Neural crest cell (in vitro differentiated cells): ENCODE measurements at regions not wholly inside any gene's neighbourhood (a gene's known extent, or its start where the extent isn't known, plus 50 kb on each side); places are given as distances from the start of the nearest gene placed in this dataset.
"Not testable (repeated sequence)": the region's sequence is repeated elsewhere in the genome, so short reads cannot be mapped to it uniquely, and the experiment has no call there.

ENCODE experiments used
- DNase-seq: peaks from one replicate; pipeline ENCODE4 v3.0.0; 2021; ENCODE audit warnings: low read depth, mixed read lengths, low spot score
- H3K27ac Mint-ChIP-seq: one replicate; pipeline ENCODE4 v1.8.0; 2021; ENCODE audit warnings: mild to moderate bottlenecking, mixed read lengths; ENCODE audit not compliant: unreplicated experiment
- H3K27me3 Mint-ChIP-seq: 2 replicates; pipeline ENCODE4 v1.8.0; 2021; ENCODE audit warnings: low read depth, mild to moderate bottlenecking, mixed read lengths
- H3K36me3 Mint-ChIP-seq: 2 replicates; pipeline ENCODE4 v1.8.0; 2021; ENCODE audit warnings: low read depth, mild to moderate bottlenecking, mixed read lengths
- H3K4me1 Mint-ChIP-seq: 2 replicates; pipeline ENCODE4 v1.8.0; 2021; ENCODE audit warnings: mixed read lengths
- H3K4me3 Mint-ChIP-seq: one replicate; pipeline ENCODE4 v1.8.0; 2021; ENCODE audit warnings: mild to moderate bottlenecking, mixed read lengths
- H3K9me3 Mint-ChIP-seq: 2 replicates; pipeline ENCODE4 v1.8.0; 2021; ENCODE audit warnings: mixed read lengths
- TF ChIP-seq, protein P1 (sequence below): fragments of 200-600 bp; sonication (generic); conservative IDR thresholded peaks from 2 replicates; pipeline ENCODE4 v1.5.0; 2021; ENCODE audit warnings: antibody characterized with exemption, mild to moderate bottlenecking

DNA sequence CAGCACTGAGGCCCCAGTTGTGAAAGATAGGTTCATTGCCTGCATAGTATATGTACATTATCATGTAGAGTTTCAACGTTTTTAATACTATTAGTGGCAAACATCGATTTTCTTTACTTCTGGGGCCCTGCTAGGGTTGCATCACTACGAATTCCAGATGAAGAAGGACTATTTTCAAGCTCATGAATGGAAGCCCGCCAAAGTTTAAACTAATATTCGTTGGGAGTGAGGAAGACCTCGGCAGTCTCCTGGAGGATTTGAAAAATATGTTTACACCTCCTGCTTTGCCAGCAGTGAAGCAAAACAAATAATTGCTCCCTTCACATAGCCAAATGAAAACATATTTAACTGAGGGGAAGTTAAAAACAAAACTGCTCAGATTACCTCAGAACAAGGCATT lies 672.9 kb upstream of the NOVA1 start:
- no peaks in the 10 kb centered on the region for H3K27me3 Mint-ChIP-seq

DNA sequence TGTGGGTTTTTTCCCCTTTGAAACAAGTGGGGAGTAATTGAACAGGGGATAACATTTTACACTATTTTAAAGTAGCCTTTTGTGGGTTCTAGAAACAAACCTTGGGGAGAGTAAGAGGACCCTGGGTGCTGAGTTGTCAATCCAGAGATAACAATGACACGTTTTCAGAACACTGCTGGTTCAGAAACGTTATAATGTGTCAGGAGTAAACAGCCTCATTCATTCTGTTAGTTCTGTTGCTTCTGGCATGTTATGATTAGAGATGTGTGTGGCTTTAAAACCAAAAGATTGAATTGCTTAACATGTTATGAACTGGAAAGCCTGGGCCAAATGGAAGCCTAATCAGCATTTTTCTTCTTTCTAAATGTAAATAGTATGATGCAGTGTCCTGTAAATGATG lies 680.5 kb upstream of the NOVA1 start:
- TF ChIP-seq, protein P1, sequence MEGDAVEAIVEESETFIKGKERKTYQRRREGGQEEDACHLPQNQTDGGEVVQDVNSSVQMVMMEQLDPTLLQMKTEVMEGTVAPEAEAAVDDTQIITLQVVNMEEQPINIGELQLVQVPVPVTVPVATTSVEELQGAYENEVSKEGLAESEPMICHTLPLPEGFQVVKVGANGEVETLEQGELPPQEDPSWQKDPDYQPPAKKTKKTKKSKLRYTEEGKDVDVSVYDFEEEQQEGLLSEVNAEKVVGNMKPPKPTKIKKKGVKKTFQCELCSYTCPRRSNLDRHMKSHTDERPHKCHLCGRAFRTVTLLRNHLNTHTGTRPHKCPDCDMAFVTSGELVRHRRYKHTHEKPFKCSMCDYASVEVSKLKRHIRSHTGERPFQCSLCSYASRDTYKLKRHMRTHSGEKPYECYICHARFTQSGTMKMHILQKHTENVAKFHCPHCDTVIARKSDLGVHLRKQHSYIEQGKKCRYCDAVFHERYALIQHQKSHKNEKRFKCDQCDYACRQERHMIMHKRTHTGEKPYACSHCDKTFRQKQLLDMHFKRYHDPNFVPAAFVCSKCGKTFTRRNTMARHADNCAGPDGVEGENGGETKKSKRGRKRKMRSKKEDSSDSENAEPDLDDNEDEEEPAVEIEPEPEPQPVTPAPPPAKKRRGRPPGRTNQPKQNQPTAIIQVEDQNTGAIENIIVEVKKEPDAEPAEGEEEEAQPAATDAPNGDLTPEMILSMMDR = no peak
- Mint-ChIP-seq H3K27ac (no peak overlapping the region), H3K9me3 (no peaks in the 10 kb centered on the region), H3K4me3 (no peak overlapping the region), H3K36me3 (peaks cover 2% of the 10 kb centered on the region), H3K27me3 (no peaks in the 10 kb centered on the region), H3K4me1 (peaks cover 5% of the 10 kb centered on the region)
- no peak for DNase-seq

More for the DNA sequence above, 672.9 kb upstream of the NOVA1 start:
- no peaks in the 10 kb centered on the region for H3K4me1 Mint-ChIP-seq
- no peak overlapping the region for H3K27ac Mint-ChIP-seq
- no peak overlapping the region for H3K4me3 Mint-ChIP-seq
- H3K36me3 Mint-ChIP-seq = no peaks in the 10 kb centered on the region
- no peak for DNase-seq
- TF ChIP-seq, protein P1 = no peak
- no peaks in the 10 kb centered on the region for H3K9me3 Mint-ChIP-seq

DNA sequence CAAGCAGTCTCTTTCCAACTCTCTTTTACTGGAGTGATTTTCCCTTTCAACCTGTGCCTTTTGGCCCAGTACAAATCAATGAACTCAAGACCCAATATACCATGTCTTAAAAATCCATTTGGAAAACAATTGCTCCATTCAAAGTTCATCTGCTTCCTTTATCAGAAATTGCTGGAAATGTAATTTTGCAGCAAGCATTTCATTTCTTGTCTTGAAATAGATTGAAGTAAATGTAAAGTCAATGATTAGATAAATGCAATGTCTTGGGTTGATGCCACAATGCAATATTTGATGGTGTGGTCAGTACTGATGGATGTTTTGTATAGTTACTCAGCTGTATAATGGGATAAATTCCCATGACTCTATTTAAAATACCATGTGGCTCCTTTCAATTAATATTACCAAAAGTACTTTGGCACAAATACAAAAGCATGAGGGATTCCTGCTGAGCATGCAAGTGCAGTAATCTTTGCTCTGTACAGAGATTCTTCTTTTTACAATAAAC lies 707.7 kb upstream of the NOVA1 start:
- H3K36me3 Mint-ChIP-seq = peaks cover 11% of the 10 kb centered on the region
- no peak overlapping the region for H3K27ac Mint-ChIP-seq
- no peaks in the 10 kb centered on the region for H3K4me1 Mint-ChIP-seq
- DNase-seq = no peak
- H3K4me3 Mint-ChIP-seq = no peak overlapping the region
- peaks cover 11% of the 10 kb centered on the region for H3K9me3 Mint-ChIP-seq
- TF ChIP-seq, protein P1 = no peak
- no peaks in the 10 kb centered on the region for H3K27me3 Mint-ChIP-seq

DNA sequence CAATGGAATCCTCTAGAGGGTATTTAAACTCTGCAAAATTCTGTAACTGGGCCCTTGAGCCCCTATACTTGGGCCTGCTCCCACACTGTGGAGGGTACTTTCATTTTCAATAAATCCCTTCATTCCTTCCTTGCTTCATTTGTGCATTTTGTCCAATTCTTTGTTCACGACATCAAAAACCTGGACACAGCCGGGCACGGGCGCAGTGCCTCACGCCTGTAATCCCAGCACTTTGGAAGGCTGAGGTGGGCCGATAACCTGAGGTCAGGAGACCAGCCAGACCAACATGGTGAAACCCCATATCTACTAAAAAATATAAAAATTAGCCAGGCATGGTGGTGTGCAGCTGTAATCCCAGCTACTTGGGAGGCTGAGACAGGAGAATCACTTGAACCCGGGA lies 714.9 kb upstream of the NOVA1 start:
- H3K27me3 Mint-ChIP-seq, DNase-seq, H3K4me1 Mint-ChIP-seq, H3K4me3 Mint-ChIP-seq, H3K27ac Mint-ChIP-seq: not testable (repeated sequence)
- Mint-ChIP-seq H3K36me3 (peaks cover 11% of the 10 kb centered on the region), H3K9me3 (peaks cover 11% of the 10 kb centered on the region)

DNA sequence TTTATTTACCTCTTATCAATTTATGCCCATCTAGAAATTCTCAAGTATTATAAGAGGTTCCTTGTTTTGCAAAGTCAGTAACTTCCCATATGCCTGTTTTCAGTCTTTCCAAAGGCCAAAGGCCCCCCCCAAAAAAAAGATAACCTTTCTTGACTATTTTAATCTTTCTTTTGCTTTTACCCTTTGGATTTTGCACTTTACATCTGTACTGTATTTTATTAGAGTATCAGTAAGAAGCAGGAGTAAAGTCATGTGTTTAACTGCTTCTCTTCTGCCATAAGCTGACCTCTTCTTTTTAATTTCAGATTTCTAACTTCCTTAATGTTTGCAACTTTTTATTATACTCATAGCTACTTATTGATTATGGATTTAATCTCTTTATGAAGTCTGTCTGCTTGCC lies 716.4 kb upstream of the NOVA1 start:
- Mint-ChIP-seq H3K36me3 (peaks cover 2% of the 10 kb centered on the region), H3K4me3 (no peak overlapping the region), H3K4me1 (no peaks in the 10 kb centered on the region), H3K27ac (no peak overlapping the region), H3K27me3 (no peaks in the 10 kb centered on the region), H3K9me3 (peaks cover 2% of the 10 kb centered on the region)
- TF ChIP-seq, protein P1 = no peak
- DNase-seq = no peak

DNA sequence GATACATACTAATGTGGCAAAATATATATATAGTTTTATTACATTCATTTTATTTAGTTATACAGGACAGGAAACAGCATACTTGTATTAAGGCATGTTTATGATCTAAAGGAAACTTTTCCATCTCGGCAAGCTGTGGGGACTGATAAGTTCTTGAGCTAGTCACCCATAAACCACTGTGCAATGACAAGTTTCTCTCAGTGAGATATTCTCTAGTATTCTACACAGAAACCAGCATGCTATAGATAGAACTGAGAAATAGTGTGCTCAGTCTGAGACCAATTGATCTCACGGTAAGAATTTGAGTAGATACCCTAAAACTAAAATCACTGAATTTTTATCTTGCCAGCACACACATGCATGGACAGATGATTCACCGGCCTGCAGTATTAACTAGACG lies 717.6 kb upstream of the NOVA1 start:
- Mint-ChIP-seq H3K4me3 (no peak overlapping the region), H3K4me1 (no peaks in the 10 kb centered on the region), H3K9me3 (no peaks in the 10 kb centered on the region), H3K36me3 (no peaks in the 10 kb centered on the region), H3K27me3 (no peaks in the 10 kb centered on the region), H3K27ac (no peak overlapping the region)
- TF ChIP-seq, protein P1 = no peak
- DNase-seq = no peak
